HG03135 (cell line): ENCODE measurements at regions not wholly inside any gene's neighbourhood (a gene's known extent, or its start where the extent isn't known, plus 50 kb on each side); places are given as distances from the start of the nearest gene placed in this dataset.
A peak's percentile ranks its signal among the peaks of the same experiment; 100 is the strongest.

ENCODE experiments used
- ATAC-seq: cut with Tn5 transposase; IDR thresholded peaks from one replicate; pipeline ENCODE4 v1.9.1; 2021; ENCODE audit warnings: mild to moderate bottlenecking, moderate library complexity; ENCODE audit not compliant: unreplicated experiment

- ATAC-seq: no peak
Observed at GRCh38 chr16:79303206-79303605, 297.3 kb downstream of the MAF start.

- no peak for ATAC-seq
Observed at GRCh38 chr16:79302731-79303130, 297.8 kb downstream of the MAF start.

DNA sequence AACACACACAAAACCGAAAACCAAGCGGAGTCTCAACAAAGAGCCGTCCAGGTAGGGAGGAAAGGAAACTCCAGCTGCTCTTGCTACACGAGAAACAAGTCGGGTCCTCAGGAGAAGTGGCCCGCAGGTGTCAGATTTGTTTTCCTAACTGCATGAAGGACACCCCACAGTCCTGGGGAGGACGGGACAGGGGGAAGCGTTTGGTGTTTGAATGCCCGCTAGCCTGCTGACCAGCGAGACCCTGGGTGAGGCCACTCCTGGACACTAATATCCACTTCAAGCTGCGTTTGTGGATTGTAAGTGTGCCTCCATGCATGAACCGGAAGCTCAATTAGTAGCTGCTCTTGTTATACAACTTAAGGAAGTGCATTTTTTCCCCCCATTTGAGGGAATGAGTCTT is 299.5 kb downstream of the MAF start:
- ATAC-seq: no peak

DNA sequence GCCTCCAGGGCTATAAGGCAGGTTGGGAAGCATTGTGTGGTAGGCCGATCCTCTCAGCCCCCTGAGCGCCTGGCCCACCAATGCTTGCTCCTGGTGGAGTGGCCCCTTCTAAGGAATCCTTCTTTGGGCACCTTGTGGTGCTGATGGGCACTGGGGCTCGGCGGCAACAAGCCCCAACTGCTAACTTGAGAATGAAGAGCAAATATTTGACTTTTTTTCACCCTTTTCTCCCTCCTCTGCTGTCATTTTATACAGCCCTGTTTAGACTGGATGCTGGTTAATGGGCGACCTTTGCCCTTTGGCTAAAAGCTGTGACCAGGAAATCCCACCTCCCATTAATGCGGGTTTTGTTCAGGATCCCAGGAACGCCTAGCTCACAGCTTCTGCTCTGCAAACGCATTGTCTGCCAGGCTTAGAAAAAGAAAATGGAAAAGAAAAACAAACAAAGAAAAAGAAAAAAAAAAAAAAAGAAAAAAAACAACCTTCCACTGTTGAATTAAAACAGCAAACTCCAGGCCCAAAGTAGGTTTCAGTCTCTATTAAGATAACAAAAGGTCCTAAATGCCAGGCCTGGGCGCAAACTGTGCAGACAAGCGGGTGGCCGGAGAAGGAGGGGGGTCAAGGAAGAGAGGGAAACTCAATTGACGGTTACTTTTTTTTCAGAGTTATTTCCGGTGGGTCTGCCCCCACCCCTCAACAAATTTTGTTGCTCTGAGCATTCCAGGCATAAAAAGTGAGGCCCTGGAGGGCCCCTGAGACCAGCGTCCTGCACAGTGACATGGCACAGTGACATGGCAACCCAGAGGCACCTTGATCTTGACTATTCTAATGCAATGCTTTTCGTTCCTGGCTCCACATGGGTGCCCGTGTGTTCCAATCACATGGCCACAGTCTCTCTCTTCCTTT is 301.4 kb downstream of the MAF start:
- ATAC-seq: no peak

- no peak for ATAC-seq
Observed at GRCh38 chr16:79298476-79298875, 302.1 kb downstream of the MAF start.

DNA sequence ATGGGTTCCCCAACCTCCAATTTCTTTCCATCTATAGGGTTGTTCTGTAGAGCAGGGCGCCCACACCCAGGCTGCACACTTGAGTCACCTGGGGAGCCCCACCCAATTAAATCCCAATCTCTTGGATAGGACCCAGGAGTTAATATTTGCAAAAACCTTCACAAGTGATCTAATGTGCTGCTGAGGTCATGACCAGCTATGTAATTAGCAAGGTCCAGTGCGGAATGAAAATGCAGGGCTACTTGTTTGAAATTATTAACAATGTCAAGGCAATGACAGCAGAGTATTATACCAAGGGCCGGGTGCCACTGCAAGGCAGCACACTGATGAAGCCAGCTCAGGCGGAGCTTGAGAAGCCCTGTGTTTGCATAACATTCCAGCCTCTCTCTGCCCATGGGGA is 302.7 kb downstream of the MAF start:
- ATAC-seq: no peak

DNA sequence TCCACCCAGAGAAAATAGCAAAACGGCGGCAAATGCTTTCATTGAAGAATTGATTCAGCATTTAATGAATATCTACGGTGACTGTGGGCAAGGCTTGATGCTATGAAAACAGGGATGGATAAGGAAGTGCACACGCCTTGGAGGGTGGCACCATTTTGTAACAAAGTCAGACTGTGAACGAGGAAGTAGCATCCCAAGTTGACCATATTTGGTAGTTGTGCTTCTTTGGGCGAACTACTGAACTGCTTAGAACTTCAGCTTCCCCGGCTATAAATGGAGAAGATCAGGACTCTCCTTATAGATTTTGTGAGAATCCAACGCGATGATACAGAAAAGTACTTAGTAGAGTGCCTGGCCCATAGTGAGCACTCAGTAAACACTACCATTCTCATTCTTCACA is 303.2 kb downstream of the MAF start:
- no peak for ATAC-seq

- no peak for ATAC-seq
Observed at GRCh38 chr16:79296491-79296890, 304.0 kb downstream of the MAF start.

GRCh38 chr16:79295746-79296145 is 304.8 kb downstream of the MAF start:
- ATAC-seq: no peak

DNA sequence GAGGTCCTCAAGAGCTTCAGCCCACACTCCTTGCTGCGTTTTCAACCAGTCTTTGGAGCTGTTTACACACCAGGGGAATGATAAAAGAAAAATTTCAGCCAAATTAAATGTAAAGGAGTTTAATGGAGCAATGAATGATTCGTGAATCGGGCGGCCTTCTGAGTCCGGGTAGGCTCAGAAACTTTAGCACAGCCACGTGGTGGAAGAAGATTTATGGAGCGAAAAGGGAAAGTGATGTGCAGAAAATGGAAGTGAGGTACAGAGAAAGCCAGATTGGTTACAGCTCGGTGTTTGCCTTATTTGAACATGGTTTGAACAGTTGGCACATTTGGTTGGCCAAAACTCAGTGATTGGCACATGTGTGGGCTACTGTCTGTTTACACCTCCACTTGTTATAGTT is 305.4 kb downstream of the MAF start:
- no peak for ATAC-seq

- no peak for ATAC-seq
Observed at GRCh38 chr16:79294568-79294967, 306.0 kb downstream of the MAF start.

DNA sequence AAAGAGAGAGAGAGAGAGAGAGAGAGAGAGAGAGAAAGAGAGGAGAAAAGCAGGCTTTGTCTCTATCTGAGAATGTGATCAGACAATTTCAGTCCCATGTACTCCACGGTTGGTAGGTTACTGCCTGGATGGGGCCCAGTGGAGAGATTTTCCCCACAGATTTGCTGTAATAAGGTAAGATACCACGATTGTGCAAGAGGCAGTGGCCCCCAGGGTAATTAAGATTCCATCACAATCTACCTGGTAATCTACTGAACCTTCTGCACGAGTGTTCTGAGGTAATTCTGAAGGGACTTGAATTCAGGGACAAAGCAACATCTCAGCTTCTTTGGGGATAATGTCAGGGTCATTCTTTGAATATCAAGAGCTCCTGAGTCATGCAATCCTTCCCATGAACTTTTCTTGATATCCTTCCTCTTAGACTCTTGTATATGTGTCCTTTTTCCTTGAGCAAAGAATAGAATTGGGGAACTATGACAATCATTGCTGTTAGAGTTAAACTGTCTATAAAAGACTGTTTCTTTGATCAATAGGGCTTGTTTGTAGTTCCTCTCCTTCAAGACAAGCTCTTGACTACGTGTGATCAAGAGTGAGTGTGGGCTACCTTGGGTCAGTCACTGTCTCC is 306.6 kb downstream of the MAF start:
- ATAC-seq: no peak

DNA sequence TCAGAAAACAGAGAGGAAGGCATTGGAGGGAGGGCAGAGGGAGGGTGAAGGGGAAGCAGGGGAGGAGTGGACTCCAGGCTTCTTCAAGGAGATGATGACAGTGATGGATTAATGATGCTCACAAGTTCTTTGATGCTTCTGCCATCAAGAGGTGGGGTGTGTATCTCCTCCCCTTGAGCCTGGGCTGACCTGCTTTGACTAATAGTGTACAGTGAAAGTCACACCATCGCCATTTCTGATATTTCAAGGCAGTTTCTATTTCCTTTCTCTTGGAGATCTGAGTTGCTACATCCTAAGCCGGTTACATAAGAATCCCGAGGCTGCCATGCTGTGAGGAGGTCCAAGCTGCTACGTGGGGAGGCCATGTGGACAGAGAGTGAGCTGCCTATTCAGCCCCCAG is 312.5 kb downstream of the MAF start:
- ATAC-seq: no peak

- ATAC-seq: peak; percentile 12
Observed at GRCh38 chr16:79287424-79287917, 313.1 kb downstream of the MAF start.

DNA sequence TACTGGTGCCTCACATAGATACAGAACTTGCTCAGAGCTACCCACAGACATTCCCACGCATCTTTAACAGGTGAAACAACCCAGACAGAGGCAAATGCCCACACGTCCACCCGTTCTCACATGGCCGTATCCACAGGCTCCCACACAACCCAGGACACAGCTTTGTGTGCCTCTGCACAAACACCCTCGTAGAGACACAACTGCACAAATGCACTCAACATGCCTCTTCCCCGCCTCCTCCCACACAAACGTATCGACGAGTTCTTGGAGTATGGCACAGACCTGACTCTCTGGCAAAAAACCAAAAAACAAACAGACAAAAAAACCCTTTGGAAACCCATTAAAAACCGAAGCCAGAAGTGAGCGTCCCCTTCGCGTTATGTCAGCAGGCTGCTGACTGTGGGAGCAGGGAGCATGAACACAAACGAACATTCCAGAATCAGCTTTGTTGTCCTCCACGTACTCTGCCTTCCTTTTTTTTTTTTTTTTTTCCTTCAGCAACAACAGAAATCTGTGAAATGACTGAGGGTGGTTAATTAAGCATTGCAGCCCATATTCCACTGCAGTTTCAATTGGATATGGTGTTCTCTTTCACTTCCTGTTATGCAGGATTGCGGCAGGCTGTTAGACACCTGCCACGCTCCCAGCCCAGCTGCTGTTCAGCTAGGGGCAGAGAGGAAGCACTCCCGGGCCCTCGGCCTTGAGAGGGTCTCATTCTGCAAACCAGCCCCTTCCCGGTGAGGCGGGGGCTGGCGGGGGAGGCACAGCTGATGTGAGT is 313.7 kb downstream of the MAF start:
- peak; percentile 92 for ATAC-seq

GRCh38 chr16:79284766-79285165 is 315.8 kb downstream of the MAF start:
- no peak for ATAC-seq

DNA sequence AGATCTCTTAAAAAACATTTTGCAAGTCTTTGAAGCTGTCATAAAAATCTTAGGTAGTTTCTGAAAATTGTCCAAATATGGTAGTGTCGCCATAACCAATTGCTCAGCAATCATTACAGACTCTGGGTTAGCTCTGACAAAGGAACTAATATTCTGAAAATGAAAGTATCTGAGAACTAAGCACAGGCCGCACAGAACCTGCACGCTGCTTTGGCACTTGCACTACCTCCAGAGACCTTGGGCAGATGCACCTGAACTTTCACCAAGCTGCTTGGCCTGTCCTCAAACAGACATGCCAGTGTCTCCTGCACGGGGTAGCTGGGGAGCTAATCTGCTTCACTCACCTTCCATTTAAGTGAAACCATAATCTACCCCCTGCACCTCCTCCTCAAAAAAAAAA is 317.0 kb downstream of the MAF start:
- ATAC-seq: no peak

DNA sequence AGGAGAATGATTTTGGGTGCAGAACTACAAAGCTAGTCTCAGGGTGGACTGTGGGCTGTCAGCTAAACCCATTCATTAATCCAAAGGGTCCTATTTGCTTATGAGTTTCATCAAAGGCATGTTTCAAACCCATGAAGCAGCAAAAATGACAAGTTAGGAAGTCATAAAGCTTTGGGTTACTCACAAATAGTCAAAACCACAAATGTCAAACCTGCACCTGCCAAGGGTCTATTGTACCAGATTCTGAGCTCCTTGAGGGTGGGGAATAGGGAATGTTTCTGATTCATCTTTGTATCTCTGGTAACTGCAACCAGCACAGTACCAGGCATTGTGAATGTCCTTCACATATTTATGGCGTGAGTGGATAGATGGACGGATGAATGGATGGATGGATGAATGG is 317.7 kb downstream of the MAF start:
- no peak for ATAC-seq

GRCh38 chr16:79278506-79278905 is 322.0 kb downstream of the MAF start:
- ATAC-seq: no peak

GRCh38 chr16:79276501-79276900 is 324.0 kb downstream of the MAF start:
- no peak for ATAC-seq

- no peak for ATAC-seq
Observed at GRCh38 chr16:79274264-79274663, 326.3 kb downstream of the MAF start.
